ENCODE measurements at regions not wholly inside any gene's neighbourhood (a gene's known extent, or its start where the extent isn't known, plus 50 kb on each side); places are given as distances from the start of the nearest gene placed in this dataset.

- TF ChIP-seq CTCF (IDR thresholded peaks at IDR 0.05; ENCODE audit: poor library complexity, severe bottlenecking) (no peak), POLR2AphosphoS5 (IDR thresholded peaks at IDR 0.05) (no peak), EZH2 (IDR thresholded peaks at IDR 0.05; ENCODE audit: borderline replicate concordance, insufficient read depth, low read length, poor library complexity, severe bottlenecking) (no peak)
These were observed 392.1 kb downstream of the DTWD2 start for GRCh38 chr5:118596255-118596654.
